Tibial nerve (tissue), 4 donors: ENCODE measurements at regions not wholly inside any gene's neighbourhood (a gene's known extent, or its start where the extent isn't known, plus 50 kb on each side); places are given as distances from the start of the nearest gene placed in this dataset.

Experiments
- DNase-seq, 2 donors: peaks; one replicate each; pipeline ENCODE4 v3.0.0-alpha.2; 2019; ENCODE audit warnings: low spot score in 2 of 2
- H3K27ac ChIP-seq, 4 donors: fragments of 200-600 bp; sonication (generic) in 3 of 4; one replicate each; pipeline ENCODE4 v1.5.1; 2017 to 2019; ENCODE audit warnings: mild to moderate bottlenecking in 1 of 4
- H3K27me3 ChIP-seq, 2 donors: fragments of 200-600 bp; sonication (generic) in 1 of 2; one replicate each; pipeline versions ENCODE4 v1.5.1 to v1.6.0; 2017 to 2019
- H3K36me3 ChIP-seq, 3 donors: fragments of 200-600 bp; sonication (generic); one replicate each; pipeline ENCODE4 v1.5.1; 2018 to 2019
- H3K4me1 ChIP-seq, 4 donors: fragments of 200-600 bp; sonication (generic) in 3 of 4; one replicate each; pipeline ENCODE4 v1.5.1; 2017 to 2019
- H3K4me3 ChIP-seq, 4 donors: fragments of 200-600 bp; sonication (generic) in 3 of 4; one replicate each; pipeline ENCODE4 v1.5.1; 2017 to 2019; ENCODE audit warnings: mild to moderate bottlenecking in 1 of 4, moderate library complexity in 1 of 4
- H3K9me3 ChIP-seq, 4 donors: fragments of 200-600 bp; sonication (generic) in 3 of 4; one replicate each; pipeline ENCODE4 v1.5.1; 2017 to 2019
- EP300 ChIP-seq, 2 donors: sonication (generic); formaldehyde crosslinking; IDR thresholded peaks; one replicate each; pipeline ENCODE4 v1.6.1; 2017; ENCODE audit warnings: antibody characterized with exemption in 2 of 2, mild to moderate bottlenecking in 1 of 2
- POLR2A ChIP-seq, 2 donors: fragments of 450-650 bp; IDR thresholded peaks; one replicate each; pipeline ENCODE4 v1.6.1; 2017; ENCODE audit warnings: antibody characterized with exemption in 2 of 2, mild to moderate bottlenecking in 2 of 2, moderate library complexity in 2 of 2
- WGBS, 2 donors: methylation state at CpG; one replicate each; pipeline ENCODE4 v1.1.5; 2018; 5-methylcytosine and 5-hydroxymethylcytosine counted together
- TF ChIP-seq, protein P1 (sequence below), 5 experiments: fragments of 200-600 bp in 3 of 5; fragments of 450-650 bp in 2 of 5; sonication (generic) in 3 of 5; IDR thresholded peaks; one replicate each; pipeline ENCODE4 v1.5.1; 2016 to 2019; ENCODE audit warnings: antibody characterized with exemption in 5 of 5, mild to moderate bottlenecking in 3 of 5, moderate library complexity in 2 of 5

DNA sequence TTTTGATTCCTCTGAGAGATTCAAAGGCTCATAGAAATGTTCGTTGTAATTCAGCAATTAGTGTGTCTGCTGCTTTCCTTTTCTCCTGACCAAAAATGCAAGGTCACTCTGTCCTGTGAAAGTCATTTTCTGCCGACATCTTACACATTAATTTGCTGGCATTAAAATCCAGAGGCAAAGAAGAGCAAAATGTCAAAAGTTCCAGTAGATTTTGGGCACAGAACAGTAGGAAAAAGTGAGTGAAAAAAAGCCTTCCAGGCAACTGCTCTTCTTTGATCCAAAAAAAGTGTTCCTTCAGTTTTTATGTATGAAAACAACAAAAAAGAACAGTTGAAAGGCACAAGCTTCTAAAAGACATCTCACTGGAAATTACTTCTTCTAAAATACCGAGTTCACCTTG lies 413.8 kb downstream of the FOXO1 start:
- H3K27ac ChIP-seq = peak overlapping the region; percentile 13 to 85 (median 58)
- peak in 1 of 2 donors; percentile 21 for TF ChIP-seq EP300 (IDR thresholded peaks at IDR 0.05)
- TF ChIP-seq, protein P1, sequence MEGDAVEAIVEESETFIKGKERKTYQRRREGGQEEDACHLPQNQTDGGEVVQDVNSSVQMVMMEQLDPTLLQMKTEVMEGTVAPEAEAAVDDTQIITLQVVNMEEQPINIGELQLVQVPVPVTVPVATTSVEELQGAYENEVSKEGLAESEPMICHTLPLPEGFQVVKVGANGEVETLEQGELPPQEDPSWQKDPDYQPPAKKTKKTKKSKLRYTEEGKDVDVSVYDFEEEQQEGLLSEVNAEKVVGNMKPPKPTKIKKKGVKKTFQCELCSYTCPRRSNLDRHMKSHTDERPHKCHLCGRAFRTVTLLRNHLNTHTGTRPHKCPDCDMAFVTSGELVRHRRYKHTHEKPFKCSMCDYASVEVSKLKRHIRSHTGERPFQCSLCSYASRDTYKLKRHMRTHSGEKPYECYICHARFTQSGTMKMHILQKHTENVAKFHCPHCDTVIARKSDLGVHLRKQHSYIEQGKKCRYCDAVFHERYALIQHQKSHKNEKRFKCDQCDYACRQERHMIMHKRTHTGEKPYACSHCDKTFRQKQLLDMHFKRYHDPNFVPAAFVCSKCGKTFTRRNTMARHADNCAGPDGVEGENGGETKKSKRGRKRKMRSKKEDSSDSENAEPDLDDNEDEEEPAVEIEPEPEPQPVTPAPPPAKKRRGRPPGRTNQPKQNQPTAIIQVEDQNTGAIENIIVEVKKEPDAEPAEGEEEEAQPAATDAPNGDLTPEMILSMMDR (IDR thresholded peaks at IDR 0.05) = no peak
- no peaks in the 10 kb centered on the region for H3K27me3 ChIP-seq
- peaks cover 0 to 38% (median 9%) of the 10 kb centered on the region in 4 donors for H3K4me1 ChIP-seq
- H3K4me3 ChIP-seq = no peak overlapping the region
- WGBS, 2 donors = 29 to 36% methylated on average over 3 of the region's 3 CpGs
- H3K9me3 ChIP-seq = peaks cover 0 to 6% (median 0%) of the 10 kb centered on the region in 4 donors
- H3K36me3 ChIP-seq = no peaks in the 10 kb centered on the region
- no peak for DNase-seq

DNA sequence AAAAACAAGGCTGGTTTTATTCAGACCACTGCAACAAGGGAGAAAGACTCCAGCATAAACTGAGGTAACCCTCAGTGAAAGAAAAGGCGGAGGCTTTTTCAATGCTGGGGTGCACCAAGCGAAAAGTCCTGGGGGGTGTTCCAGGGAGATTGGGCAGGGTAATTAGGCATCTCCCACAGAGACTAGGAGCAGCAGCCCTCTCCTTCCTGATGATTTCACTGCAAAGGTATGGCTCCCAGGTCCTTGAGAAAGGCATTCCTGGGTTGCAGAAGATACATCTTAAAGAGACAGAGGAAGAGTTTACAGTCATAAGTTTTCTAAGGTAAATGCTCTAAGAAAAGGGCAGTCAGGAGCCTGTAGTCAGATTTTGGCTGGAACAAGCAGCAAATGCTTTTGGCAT lies 412.0 kb downstream of the FOXO1 start:
- Histone ChIP-seq H3K27ac (peak overlapping the region in 2 of 4 donors; percentile 83 to 85), H3K27me3 (no peaks in the 10 kb centered on the region), H3K4me1 (peaks cover 0 to 45% (median 9%) of the 10 kb centered on the region in 4 donors), H3K36me3 (no peaks in the 10 kb centered on the region), H3K4me3 (no peak overlapping the region), H3K9me3 (peaks cover 0 to 4% (median 0%) of the 10 kb centered on the region in 4 donors)
- TF ChIP-seq, protein P1 (IDR thresholded peaks at IDR 0.05) = no peak
- TF ChIP-seq EP300 (IDR thresholded peaks at IDR 0.05) = no peak
- no peak for TF ChIP-seq POLR2A (IDR thresholded peaks at IDR 0.05)
- WGBS, 2 donors = 91 to 98% methylated on average over 2 of the region's 2 CpGs
- no peak for DNase-seq

DNA sequence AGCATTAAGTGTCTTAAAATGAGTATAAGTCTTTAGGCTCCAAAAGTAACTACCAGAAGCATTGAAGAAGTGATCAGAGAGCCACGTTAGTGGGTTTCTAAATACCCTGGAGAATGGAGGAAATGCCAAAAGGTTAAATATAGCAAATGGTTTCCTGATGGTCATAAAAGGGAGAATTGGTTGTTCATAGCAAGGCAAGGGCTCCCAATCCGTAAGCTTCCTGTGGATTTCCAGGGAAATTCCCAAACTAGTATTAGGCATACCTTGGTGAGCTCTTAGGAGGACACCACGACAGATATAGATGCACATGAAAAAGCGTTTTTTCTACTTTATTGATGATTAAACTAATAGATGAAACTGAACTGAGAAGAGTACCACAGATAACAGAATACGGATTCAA lies 410.9 kb downstream of the FOXO1 start:
- H3K27me3 ChIP-seq = no peaks in the 10 kb centered on the region
- WGBS, 2 donors = 73 to 75% methylated on average over 5 of the region's 5 CpGs

DNA sequence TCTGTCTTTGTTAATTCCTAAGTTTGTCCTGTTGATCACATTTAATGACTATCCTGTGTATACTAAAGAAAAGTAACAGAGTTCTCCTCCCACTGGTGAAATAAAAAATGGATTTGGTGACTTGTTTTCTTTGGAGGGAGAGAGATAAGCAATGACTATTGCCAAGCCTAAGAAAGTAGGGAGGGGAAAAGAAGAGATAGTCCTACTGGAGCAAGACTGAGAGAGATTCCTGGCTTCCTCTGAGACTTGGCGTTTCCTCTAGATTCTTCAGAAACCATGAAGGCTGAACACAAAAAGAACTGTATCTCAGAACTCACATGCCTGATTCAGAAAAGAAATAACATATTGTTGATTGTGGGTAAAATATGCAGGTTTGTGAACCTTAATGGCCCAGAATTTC lies 406.5 kb downstream of the FOXO1 start:
- DNase-seq = peak in 1 of 2 donors; percentile 41
- Histone ChIP-seq H3K9me3 (no peaks in the 10 kb centered on the region), H3K27ac (peak overlapping the region in 2 of 4 donors; percentile 71 to 83), H3K4me1 (peaks cover 0 to 20% (median 1%) of the 10 kb centered on the region in 4 donors), H3K4me3 (no peak overlapping the region), H3K36me3 (no peaks in the 10 kb centered on the region), H3K27me3 (no peaks in the 10 kb centered on the region)
- 20 to 31% methylated on average over 1 of the region's 1 CpG for WGBS, 2 donors
- peak in 1 of 2 donors; percentile 46 for TF ChIP-seq EP300 (IDR thresholded peaks at IDR 0.05)
- TF ChIP-seq, protein P1 (IDR thresholded peaks at IDR 0.05) = no peak
- no peak for TF ChIP-seq POLR2A (IDR thresholded peaks at IDR 0.05)

More for the DNA sequence above, 410.9 kb downstream of the FOXO1 start:
- no peak overlapping the region for H3K27ac ChIP-seq
- no peaks in the 10 kb centered on the region for H3K9me3 ChIP-seq
- no peak for TF ChIP-seq EP300 (IDR thresholded peaks at IDR 0.05)
- TF ChIP-seq, protein P1 (IDR thresholded peaks at IDR 0.05) = no peak
- TF ChIP-seq POLR2A (IDR thresholded peaks at IDR 0.05) = no peak
- H3K4me1 ChIP-seq = peaks cover 0 to 56% (median 10%) of the 10 kb centered on the region in 4 donors
- no peaks in the 10 kb centered on the region for H3K36me3 ChIP-seq
- H3K4me3 ChIP-seq = no peak overlapping the region
- no peak for DNase-seq

DNA sequence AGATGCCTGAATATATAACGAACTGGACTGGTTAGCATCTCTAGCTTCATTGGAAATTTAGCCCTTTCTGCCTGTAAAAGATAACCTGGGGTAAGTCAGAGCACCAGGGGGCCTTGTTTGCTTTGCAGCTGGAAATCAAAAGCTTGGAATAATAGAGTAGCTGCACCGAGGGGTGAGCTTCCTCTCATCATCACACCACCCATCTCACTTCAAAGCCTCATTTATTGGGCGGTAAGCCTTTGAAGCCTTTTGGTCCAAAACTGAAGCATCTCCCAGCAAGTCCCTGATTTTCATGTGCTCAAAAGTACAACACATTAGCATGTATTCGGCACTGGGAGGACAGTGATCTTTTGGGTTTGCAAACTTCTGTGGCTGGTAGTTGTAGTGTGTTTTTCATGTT lies 405.1 kb downstream of the FOXO1 start:
- TF ChIP-seq EP300 (IDR thresholded peaks at IDR 0.05) = no peak
- TF ChIP-seq, protein P1 (IDR thresholded peaks at IDR 0.05) = no peak
- no peak for TF ChIP-seq POLR2A (IDR thresholded peaks at IDR 0.05)
- no peak overlapping the region for H3K4me3 ChIP-seq
- H3K27me3 ChIP-seq = no peaks in the 10 kb centered on the region
- H3K27ac ChIP-seq = no peak overlapping the region
- DNase-seq = no peak
- no peaks in the 10 kb centered on the region for H3K36me3 ChIP-seq
- no peaks in the 10 kb centered on the region for H3K9me3 ChIP-seq
- WGBS, 2 donors = 71 to 78% methylated on average over 4 of the region's 4 CpGs
- peaks cover 0 to 20% (median 1%) of the 10 kb centered on the region in 4 donors for H3K4me1 ChIP-seq
